ENCODE measurements at regions not wholly inside any gene's neighbourhood (a gene's known extent, or its start where the extent isn't known, plus 50 kb on each side); places are given as distances from the start of the nearest gene placed in this dataset.
"Not testable (repeated sequence)": the region's sequence is repeated elsewhere in the genome, so short reads cannot be mapped to it uniquely, and the experiment has no call there.

- TF ChIP-seq CTCF (IDR thresholded peaks at IDR 0.05 in 2 of 3, conservative IDR thresholded peaks at IDR 0.05 in 1 of 3; ENCODE audit: control insufficient read depth in 2 of 3, extremely low read depth in 1 of 3, insufficient read depth in 1 of 3, low read depth in 3 of 3, low read length in 3 of 3); ZNF274 (IDR thresholded peaks at IDR 0.05; ENCODE audit: insufficient read depth, insufficient read length); MXI1 (IDR thresholded peaks at IDR 0.05; ENCODE audit: low read depth, low read length); EGR1 (IDR thresholded peaks at IDR 0.05; ENCODE audit: borderline replicate concordance in 1 of 2, low read depth in 2 of 2, low read length in 2 of 2); SUZ12 (IDR thresholded peaks at IDR 0.05; ENCODE audit: unreplicated experiment); SIN3A (IDR thresholded peaks at IDR 0.05; ENCODE audit: low read depth, low read length); NFYA (IDR thresholded peaks at IDR 0.05; ENCODE audit: borderline replicate concordance, low read depth, low read length); POLR2A (IDR thresholded peaks at IDR 0.05; ENCODE audit: low read depth, low read length); POLR2AphosphoS5 (IDR thresholded peaks at IDR 0.05; ENCODE audit: low read length); NRF1 (conservative IDR thresholded peaks at IDR 0.05; ENCODE audit: low read depth, low read length); TCF12 (IDR thresholded peaks at IDR 0.05; ENCODE audit: low read depth, low read length); ZBED1 (IDR thresholded peaks at IDR 0.05; ENCODE audit: borderline replicate concordance); JUND (IDR thresholded peaks at IDR 0.05; ENCODE audit: low read depth, low read length): not testable (repeated sequence)
Observed at GRCh38 chr3:125810010-125810409, 159.0 kb upstream of the ROPN1B start.

All from GM12878 (cell line).